ENCODE measurements at regions not wholly inside any gene's neighbourhood (a gene's known extent, or its start where the extent isn't known, plus 50 kb on each side); places are given as distances from the start of the nearest gene placed in this dataset.
A peak's percentile ranks its signal among the peaks of the same experiment; 100 is the strongest.

DNA sequence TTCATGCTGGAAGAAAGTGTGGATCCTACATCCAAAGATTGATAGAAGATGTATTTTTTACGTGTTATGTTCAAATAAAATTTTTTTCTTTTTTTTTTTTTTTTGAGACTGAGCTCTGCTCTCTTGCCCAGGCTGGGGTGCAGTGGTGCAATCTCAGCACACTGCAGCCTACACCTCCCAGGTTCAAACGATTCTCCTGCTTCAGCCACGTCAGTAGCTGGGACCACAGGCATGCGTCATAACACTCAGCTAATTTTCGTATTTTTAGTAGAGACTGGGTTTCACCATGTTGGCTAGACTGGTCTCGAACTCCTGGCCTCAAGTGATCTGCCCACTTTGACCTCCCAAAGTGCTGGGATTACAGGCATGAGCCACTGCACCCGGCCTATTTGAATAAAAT lies 65.7 kb downstream of the KLF12 start:
- WGBS, 3 donors = 84 to 92% (median 90%) methylated on average over 7 of the region's 7 CpGs
- Histone ChIP-seq H3K9me3 (ENCODE audit: control insufficient read depth in 2 of 2, insufficient read depth in 1 of 2, low read depth in 1 of 2, low read length in 1 of 2) (peaks cover 0 to 4% of the 10 kb centered on the region in 2 donors), H3K27me3 (ENCODE audit: control insufficient read depth in 3 of 3, insufficient read depth in 3 of 3, low read length in 3 of 3) (no peaks in the 10 kb centered on the region), H3K27ac (ENCODE audit: low read depth in 1 of 3, low read length in 2 of 3) (no peak overlapping the region), H3K4me1 (ENCODE audit: control insufficient read depth in 3 of 3, insufficient read depth in 2 of 3, low read depth in 1 of 3, low read length in 2 of 3) (peaks cover 0 to 3% (median 0%) of the 10 kb centered on the region in 3 donors), H3K36me3 (ENCODE audit: control insufficient read depth in 3 of 3, insufficient read depth in 2 of 3, low read depth in 1 of 3, low read length in 3 of 3) (no peaks in the 10 kb centered on the region), H3K4me3 (ENCODE audit: low read depth in 1 of 3, low read length in 3 of 3) (no peak overlapping the region)
- FAIRE-seq (no peak), DNase-seq (no peak)

DNA sequence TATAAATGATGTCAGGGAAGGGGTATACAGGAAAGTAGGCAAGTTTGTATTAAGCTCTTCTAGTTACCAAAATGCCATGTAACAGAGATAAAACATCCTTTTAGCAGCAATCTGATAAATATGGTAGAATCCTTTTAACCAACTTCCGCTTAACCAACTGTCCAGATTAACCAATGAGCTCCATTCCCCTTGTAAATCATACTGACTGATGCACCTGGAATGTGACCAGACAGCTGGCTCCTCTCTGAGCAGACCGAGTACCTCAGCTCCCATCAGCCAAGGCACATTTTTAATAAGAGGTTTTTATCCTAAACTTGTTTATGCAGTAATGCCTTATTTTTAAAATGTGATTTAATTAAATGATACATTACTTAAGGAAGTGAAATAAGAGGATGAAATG lies 66.4 kb downstream of the KLF12 start:
- peaks cover 0 to 2% of the 10 kb centered on the region in 2 donors for H3K9me3 ChIP-seq (ENCODE audit: control insufficient read depth in 2 of 2, insufficient read depth in 1 of 2, low read depth in 1 of 2, low read length in 1 of 2)
- no peaks in the 10 kb centered on the region for H3K27me3 ChIP-seq (ENCODE audit: control insufficient read depth in 3 of 3, insufficient read depth in 3 of 3, low read length in 3 of 3)
- WGBS, 3 donors = 79 to 89% (median 84%) methylated on average over 2 of the region's 2 CpGs
- no peaks in the 10 kb centered on the region for H3K36me3 ChIP-seq (ENCODE audit: control insufficient read depth in 3 of 3, insufficient read depth in 2 of 3, low read depth in 1 of 3, low read length in 3 of 3)
- no peak overlapping the region for H3K4me3 ChIP-seq (ENCODE audit: low read depth in 1 of 3, low read length in 3 of 3)
- DNase-seq (no peak), FAIRE-seq (no peak)
- no peak overlapping the region for H3K27ac ChIP-seq (ENCODE audit: low read depth in 1 of 3, low read length in 2 of 3)
- H3K4me1 ChIP-seq (ENCODE audit: control insufficient read depth in 3 of 3, insufficient read depth in 2 of 3, low read depth in 1 of 3, low read length in 2 of 3) = peaks cover 0 to 3% (median 0%) of the 10 kb centered on the region in 3 donors

DNA sequence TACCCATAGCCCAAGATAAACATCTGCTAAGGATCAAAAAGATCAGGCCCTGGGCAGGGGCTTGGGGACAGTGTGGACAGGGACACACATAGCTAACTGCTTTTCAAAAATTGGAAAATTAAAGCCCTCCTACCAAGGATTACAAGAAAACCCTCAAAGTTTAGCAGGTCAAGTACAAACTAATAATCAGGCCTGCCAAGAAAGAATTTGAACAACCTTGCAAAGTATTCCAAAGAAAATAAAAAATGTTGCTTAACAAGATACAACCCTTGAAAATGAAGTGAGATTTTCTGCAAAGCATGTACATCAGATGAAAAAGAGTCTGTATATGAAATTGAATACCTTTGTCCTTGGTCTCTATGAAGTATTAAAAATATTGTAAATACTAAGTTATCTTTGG lies 67.3 kb downstream of the KLF12 start:
- no peak for DNase-seq
- FAIRE-seq = no peak
- Histone ChIP-seq H3K27ac (ENCODE audit: low read depth in 1 of 3, low read length in 2 of 3) (no peak overlapping the region), H3K9me3 (ENCODE audit: control insufficient read depth in 2 of 2, insufficient read depth in 1 of 2, low read depth in 1 of 2, low read length in 1 of 2) (no peaks in the 10 kb centered on the region), H3K27me3 (ENCODE audit: control insufficient read depth in 3 of 3, insufficient read depth in 3 of 3, low read length in 3 of 3) (no peaks in the 10 kb centered on the region), H3K36me3 (ENCODE audit: control insufficient read depth in 3 of 3, insufficient read depth in 2 of 3, low read depth in 1 of 3, low read length in 3 of 3) (no peaks in the 10 kb centered on the region), H3K4me1 (ENCODE audit: control insufficient read depth in 3 of 3, insufficient read depth in 2 of 3, low read depth in 1 of 3, low read length in 2 of 3) (peaks cover 0 to 3% (median 0%) of the 10 kb centered on the region in 3 donors), H3K4me3 (ENCODE audit: low read depth in 1 of 3, low read length in 3 of 3) (no peak overlapping the region)

DNA sequence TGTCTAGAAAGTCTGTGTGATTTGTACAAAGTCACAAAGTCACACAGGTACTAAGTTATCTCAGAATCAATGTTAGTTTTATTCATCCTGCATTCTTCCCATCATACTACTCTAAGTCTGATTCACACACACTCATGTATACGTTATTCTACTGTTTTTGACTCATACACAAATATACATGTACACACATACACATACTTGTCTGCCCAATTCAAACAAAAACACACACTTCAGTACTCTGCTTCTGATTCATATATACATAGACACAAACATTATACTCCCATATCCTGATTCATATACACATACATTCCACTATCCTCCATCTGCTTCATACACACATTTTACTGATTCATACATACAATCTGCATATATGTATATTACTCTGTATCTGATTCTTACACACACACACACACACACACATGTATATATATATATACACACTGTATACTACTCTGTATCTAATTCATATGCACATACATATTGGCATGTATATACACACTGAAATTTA lies 69.3 kb downstream of the KLF12 start:
- Histone ChIP-seq H3K4me3 (ENCODE audit: low read depth in 1 of 3, low read length in 3 of 3) (no peak overlapping the region), H3K27me3 (ENCODE audit: control insufficient read depth in 3 of 3, insufficient read depth in 3 of 3, low read length in 3 of 3) (no peaks in the 10 kb centered on the region), H3K36me3 (ENCODE audit: control insufficient read depth in 3 of 3, insufficient read depth in 2 of 3, low read depth in 1 of 3, low read length in 3 of 3) (no peaks in the 10 kb centered on the region), H3K9me3 (ENCODE audit: control insufficient read depth in 2 of 2, insufficient read depth in 1 of 2, low read depth in 1 of 2, low read length in 1 of 2) (no peaks in the 10 kb centered on the region), H3K27ac (ENCODE audit: low read depth in 1 of 3, low read length in 2 of 3) (no peak overlapping the region), H3K4me1 (ENCODE audit: control insufficient read depth in 3 of 3, insufficient read depth in 2 of 3, low read depth in 1 of 3, low read length in 2 of 3) (peaks cover 0 to 3% (median 0%) of the 10 kb centered on the region in 3 donors)
- 75 to 92% (median 83%) methylated on average over 1 of the region's 1 CpG for WGBS, 3 donors
- no peak for DNase-seq
- FAIRE-seq = no peak

DNA sequence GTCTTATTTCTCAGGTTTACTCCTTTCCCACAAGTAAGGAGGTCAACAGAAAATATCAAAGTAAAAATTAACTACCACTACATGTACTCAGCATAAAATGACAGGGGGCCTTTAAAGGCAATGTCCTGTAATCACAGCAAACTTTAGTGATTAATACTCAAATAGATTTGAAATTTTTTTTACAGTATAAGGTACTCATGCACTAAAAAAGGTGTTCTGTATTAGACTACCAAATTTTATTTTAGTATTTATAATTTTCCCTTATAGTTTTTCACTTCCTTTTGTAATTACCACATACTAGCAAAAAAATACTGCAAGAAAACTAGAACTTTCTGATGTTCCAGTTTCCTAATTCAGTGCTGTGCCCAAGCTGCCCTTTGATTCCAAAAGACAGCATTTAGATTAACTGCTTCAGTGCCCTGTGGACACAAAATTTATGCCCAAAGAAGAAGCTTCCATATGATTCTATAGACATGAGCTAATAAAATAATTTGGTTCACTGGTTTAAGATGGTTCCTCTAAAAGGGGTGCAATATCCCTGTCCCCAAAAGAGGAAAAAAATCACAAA lies 70.6 kb downstream of the KLF12 start:
- no peaks in the 10 kb centered on the region for H3K27me3 ChIP-seq (ENCODE audit: control insufficient read depth in 3 of 3, insufficient read depth in 3 of 3, low read length in 3 of 3)
- FAIRE-seq = no peak

DNA sequence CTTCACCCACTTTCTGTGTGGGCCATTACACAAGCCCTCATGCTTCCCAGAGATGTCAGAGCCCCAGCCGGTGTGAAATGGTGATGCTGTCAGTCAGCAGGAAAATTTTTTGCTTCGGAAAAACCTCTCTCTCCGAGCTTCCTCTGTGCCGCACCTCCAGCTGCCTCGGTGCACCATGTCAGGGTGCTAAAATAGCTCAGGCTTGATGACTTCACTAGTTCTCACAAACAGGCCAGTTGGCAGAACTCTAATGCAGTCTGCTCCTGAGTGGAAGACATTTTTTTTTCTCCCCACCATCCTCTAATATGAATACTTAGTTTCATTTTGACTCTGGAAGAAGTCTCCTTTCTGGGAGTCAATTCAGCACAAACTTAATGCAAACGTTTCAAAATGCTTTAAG lies 71.3 kb downstream of the KLF12 start:
- H3K4me3 ChIP-seq (ENCODE audit: low read depth in 1 of 3, low read length in 3 of 3) = no peak overlapping the region
- DNase-seq = no peak
- FAIRE-seq = no peak

More for the DNA sequence above, 70.6 kb downstream of the KLF12 start:
- H3K36me3 ChIP-seq (ENCODE audit: control insufficient read depth in 3 of 3, insufficient read depth in 2 of 3, low read depth in 1 of 3, low read length in 3 of 3) = no peaks in the 10 kb centered on the region
- H3K27ac ChIP-seq (ENCODE audit: low read depth in 1 of 3, low read length in 2 of 3) = peak overlapping the region in 1 of 3 donors; percentile 4
- no peak overlapping the region for H3K4me3 ChIP-seq (ENCODE audit: low read depth in 1 of 3, low read length in 3 of 3)
- DNase-seq = no peak
- peaks cover 0 to 3% (median 0%) of the 10 kb centered on the region in 3 donors for H3K4me1 ChIP-seq (ENCODE audit: control insufficient read depth in 3 of 3, insufficient read depth in 2 of 3, low read depth in 1 of 3, low read length in 2 of 3)
- H3K9me3 ChIP-seq (ENCODE audit: control insufficient read depth in 2 of 2, insufficient read depth in 1 of 2, low read depth in 1 of 2, low read length in 1 of 2) = no peaks in the 10 kb centered on the region

DNA sequence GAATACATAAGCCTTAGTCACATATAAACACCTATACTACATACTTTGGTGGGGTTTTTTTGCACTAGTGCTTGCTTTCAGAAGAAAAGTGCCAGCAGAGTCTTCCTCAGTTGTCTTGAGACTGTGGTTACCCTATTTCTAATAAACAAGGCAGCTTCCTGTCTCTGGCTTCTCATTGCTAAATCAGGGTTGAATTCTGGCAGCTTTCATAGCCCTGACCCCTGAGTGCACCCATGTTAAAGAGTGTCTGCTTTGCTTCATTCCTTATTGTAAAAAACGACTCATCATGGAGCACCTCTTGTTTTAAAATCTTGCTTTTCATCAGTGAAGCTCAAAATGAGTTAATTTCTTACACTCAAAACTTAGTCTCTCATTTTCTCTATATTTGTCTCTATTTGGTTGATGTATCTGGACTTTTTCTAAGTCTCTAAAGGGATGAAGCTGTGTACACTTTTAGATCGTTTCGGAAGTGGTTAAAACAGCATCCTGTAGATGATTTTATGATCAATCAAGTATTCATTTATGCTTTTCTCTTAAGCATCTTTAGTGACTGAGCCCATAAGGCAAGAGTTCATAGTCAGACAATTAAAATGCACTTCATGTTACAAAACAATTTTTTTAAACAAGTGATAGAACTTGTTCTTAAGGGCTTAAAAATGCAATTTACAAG lies 72.1 kb downstream of the KLF12 start:
- H3K4me1 ChIP-seq (ENCODE audit: control insufficient read depth in 3 of 3, insufficient read depth in 2 of 3, low read depth in 1 of 3, low read length in 2 of 3) = peaks cover 0 to 3% (median 0%) of the 10 kb centered on the region in 3 donors
- H3K36me3 ChIP-seq (ENCODE audit: control insufficient read depth in 3 of 3, insufficient read depth in 2 of 3, low read depth in 1 of 3, low read length in 3 of 3) = no peaks in the 10 kb centered on the region
- DNase-seq (peak in 1 of 2 donors; percentile 54), FAIRE-seq (no peak)
- WGBS, 3 donors = 36 to 67% (median 57%) methylated on average over 3 of the region's 3 CpGs
- H3K9me3 ChIP-seq (ENCODE audit: control insufficient read depth in 2 of 2, insufficient read depth in 1 of 2, low read depth in 1 of 2, low read length in 1 of 2) = no peaks in the 10 kb centered on the region
- H3K27ac ChIP-seq (ENCODE audit: low read depth in 1 of 3, low read length in 2 of 3) = peak overlapping the region in 2 of 3 donors; percentile 6 to 72
- H3K4me3 ChIP-seq (ENCODE audit: low read depth in 1 of 3, low read length in 3 of 3) = no peak overlapping the region
- no peaks in the 10 kb centered on the region for H3K27me3 ChIP-seq (ENCODE audit: control insufficient read depth in 3 of 3, insufficient read depth in 3 of 3, low read length in 3 of 3)

More for the DNA sequence above, 71.3 kb downstream of the KLF12 start:
- H3K27me3 ChIP-seq (ENCODE audit: control insufficient read depth in 3 of 3, insufficient read depth in 3 of 3, low read length in 3 of 3) = no peaks in the 10 kb centered on the region
- peak overlapping the region; percentile 6 to 68 (median 62) for H3K27ac ChIP-seq (ENCODE audit: low read depth in 1 of 3, low read length in 2 of 3)
- H3K36me3 ChIP-seq (ENCODE audit: control insufficient read depth in 3 of 3, insufficient read depth in 2 of 3, low read depth in 1 of 3, low read length in 3 of 3) = no peaks in the 10 kb centered on the region
- H3K4me1 ChIP-seq (ENCODE audit: control insufficient read depth in 3 of 3, insufficient read depth in 2 of 3, low read depth in 1 of 3, low read length in 2 of 3) = peaks cover 0 to 3% (median 0%) of the 10 kb centered on the region in 3 donors
- no peaks in the 10 kb centered on the region for H3K9me3 ChIP-seq (ENCODE audit: control insufficient read depth in 2 of 2, insufficient read depth in 1 of 2, low read depth in 1 of 2, low read length in 1 of 2)
- WGBS, 3 donors = 37 to 71% (median 60%) methylated on average over 6 of the region's 6 CpGs

DNA sequence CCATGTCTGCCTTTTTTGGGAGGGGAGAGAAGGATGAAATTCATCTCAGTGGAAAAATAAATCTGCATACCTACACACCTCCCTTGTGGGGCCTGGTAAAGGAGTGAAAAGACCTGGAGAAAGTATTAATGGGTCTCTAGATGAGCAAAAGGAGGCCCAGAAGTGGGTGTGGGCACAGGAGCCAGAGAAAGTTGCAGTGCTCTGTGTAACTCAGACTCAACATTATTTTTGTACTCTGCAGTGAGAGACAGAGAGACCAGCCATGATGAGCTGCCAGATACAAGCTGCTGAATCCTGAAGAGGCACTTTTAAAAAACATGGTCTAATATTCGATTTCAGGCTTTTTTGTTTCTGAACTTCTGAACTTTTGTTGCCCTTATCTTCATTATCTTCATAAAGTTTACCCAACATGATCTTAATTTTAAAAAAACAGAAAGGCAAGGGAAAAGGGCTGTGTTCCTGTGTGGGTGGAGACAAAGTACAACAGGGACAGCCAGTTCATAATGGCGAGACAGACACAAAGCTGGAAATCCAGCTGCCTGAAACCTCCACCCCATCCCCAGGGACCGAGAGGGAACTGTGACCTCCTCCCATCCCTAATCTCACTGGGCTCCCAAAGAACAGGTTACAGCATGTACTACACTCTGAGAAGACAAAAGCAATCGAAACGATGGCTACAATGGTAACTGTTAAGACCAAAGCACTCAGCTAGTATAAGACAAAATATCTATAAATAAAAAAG lies 77.2 kb downstream of the KLF12 start:
- Histone ChIP-seq H3K4me3 (ENCODE audit: low read depth in 1 of 3, low read length in 3 of 3) (no peak overlapping the region), H3K4me1 (ENCODE audit: control insufficient read depth in 3 of 3, insufficient read depth in 2 of 3, low read depth in 1 of 3, low read length in 2 of 3) (no peaks in the 10 kb centered on the region), H3K27ac (ENCODE audit: low read depth in 1 of 3, low read length in 2 of 3) (no peak overlapping the region), H3K27me3 (ENCODE audit: control insufficient read depth in 3 of 3, insufficient read depth in 3 of 3, low read length in 3 of 3) (no peaks in the 10 kb centered on the region), H3K36me3 (ENCODE audit: control insufficient read depth in 3 of 3, insufficient read depth in 2 of 3, low read depth in 1 of 3, low read length in 3 of 3) (no peaks in the 10 kb centered on the region), H3K9me3 (ENCODE audit: control insufficient read depth in 2 of 2, insufficient read depth in 1 of 2, low read depth in 1 of 2, low read length in 1 of 2) (no peaks in the 10 kb centered on the region)
- 46 to 61% (median 51%) methylated on average over 5 of the region's 5 CpGs for WGBS, 3 donors
- FAIRE-seq (no peak), DNase-seq (no peak)

Data from small intestine (tissue), 7 donors.